ENCODE measurements at regions not wholly inside any gene's neighbourhood (a gene's known extent, or its start where the extent isn't known, plus 50 kb on each side); places are given as distances from the start of the nearest gene placed in this dataset.

DNA sequence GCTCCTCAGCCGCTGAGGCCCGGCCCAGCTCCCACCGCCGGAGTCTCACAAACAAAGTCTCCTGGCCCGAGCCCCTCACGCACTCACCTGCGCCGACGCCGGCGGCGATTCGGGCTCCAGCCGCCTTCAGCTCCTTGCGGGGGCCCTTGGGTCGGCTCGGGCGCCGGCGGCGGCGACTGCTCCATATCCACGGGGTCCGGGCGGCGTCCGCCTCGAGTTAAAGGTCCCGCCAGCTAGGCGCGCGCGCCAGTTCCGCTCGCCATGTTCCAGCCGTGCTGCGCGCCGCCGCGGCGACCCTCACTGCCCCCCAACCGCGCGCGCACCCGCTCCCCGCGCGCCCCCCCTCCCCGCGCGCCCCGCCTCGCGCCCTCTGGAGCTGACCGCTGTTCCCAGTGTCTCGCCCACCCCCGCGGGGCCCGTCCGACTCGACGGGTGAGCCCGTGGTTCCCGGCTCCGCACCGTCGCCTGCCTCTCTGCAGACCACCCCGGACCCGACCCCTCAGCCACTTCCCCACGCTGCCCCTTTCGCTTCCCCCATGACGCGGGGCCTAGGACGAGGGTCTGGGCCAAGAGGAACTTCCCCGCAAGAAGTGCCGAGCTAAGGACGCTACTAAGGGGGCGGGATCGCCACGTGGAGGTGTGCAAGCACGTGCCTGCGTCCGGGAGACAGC is 396.1 kb downstream of the ZNF33B start:
- TF ChIP-seq EZH2 (IDR thresholded peaks at IDR 0.05; ENCODE audit: low read length, missing control alignments): no peak
- TF ChIP-seq, protein P1, sequence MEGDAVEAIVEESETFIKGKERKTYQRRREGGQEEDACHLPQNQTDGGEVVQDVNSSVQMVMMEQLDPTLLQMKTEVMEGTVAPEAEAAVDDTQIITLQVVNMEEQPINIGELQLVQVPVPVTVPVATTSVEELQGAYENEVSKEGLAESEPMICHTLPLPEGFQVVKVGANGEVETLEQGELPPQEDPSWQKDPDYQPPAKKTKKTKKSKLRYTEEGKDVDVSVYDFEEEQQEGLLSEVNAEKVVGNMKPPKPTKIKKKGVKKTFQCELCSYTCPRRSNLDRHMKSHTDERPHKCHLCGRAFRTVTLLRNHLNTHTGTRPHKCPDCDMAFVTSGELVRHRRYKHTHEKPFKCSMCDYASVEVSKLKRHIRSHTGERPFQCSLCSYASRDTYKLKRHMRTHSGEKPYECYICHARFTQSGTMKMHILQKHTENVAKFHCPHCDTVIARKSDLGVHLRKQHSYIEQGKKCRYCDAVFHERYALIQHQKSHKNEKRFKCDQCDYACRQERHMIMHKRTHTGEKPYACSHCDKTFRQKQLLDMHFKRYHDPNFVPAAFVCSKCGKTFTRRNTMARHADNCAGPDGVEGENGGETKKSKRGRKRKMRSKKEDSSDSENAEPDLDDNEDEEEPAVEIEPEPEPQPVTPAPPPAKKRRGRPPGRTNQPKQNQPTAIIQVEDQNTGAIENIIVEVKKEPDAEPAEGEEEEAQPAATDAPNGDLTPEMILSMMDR (conservative IDR thresholded peaks at IDR 0.05 in 1 of 2, IDR thresholded peaks at IDR 0.05 in 1 of 2; ENCODE audit: low read depth in 1 of 2, low read length in 2 of 2): no peak

Measured in fibroblast of lung (primary cell).